Right lobe of liver (tissue), 4 donors: ENCODE measurements at regions not wholly inside any gene's neighbourhood (a gene's known extent, or its start where the extent isn't known, plus 50 kb on each side); places are given as distances from the start of the nearest gene placed in this dataset.

Source experiments
- CTCF ChIP-seq, 4 donors: fragments of 200-600 bp in 3 of 4; fragments of 450-650 bp in 1 of 4; IDR thresholded peaks; one replicate each; pipeline versions ENCODE4 v1.5.1 to v1.8.0; 2016 to 2022; ENCODE audit warnings: antibody characterized with exemption in 4 of 4, mild to moderate bottlenecking in 2 of 4
- POLR2A ChIP-seq: fragments of 450-650 bp; IDR thresholded peaks from one replicate; pipeline ENCODE4 v1.6.1; 2017; ENCODE audit warnings: antibody characterized with exemption, mild to moderate bottlenecking
- donor health status: DM: no; HTN: no; CAD: no.
- donor health status: DM: no; HTN: no; CAD: no.
- donor health status: DM: no; HTN: yes; CAD: no.

- no peak for TF ChIP-seq CTCF (IDR thresholded peaks at IDR 0.05)
- no peak for TF ChIP-seq POLR2A
Measured at GRCh38 chr2:82524826-82525225, 1934.3 kb downstream of the SUCLG1 start.
